ENCODE measurements at regions not wholly inside any gene's neighbourhood (a gene's known extent, or its start where the extent isn't known, plus 50 kb on each side); places are given as distances from the start of the nearest gene placed in this dataset.

- TF ChIP-seq, protein P1, sequence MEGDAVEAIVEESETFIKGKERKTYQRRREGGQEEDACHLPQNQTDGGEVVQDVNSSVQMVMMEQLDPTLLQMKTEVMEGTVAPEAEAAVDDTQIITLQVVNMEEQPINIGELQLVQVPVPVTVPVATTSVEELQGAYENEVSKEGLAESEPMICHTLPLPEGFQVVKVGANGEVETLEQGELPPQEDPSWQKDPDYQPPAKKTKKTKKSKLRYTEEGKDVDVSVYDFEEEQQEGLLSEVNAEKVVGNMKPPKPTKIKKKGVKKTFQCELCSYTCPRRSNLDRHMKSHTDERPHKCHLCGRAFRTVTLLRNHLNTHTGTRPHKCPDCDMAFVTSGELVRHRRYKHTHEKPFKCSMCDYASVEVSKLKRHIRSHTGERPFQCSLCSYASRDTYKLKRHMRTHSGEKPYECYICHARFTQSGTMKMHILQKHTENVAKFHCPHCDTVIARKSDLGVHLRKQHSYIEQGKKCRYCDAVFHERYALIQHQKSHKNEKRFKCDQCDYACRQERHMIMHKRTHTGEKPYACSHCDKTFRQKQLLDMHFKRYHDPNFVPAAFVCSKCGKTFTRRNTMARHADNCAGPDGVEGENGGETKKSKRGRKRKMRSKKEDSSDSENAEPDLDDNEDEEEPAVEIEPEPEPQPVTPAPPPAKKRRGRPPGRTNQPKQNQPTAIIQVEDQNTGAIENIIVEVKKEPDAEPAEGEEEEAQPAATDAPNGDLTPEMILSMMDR (conservative IDR thresholded peaks at IDR 0.05): no peak
- TF ChIP-seq ZFX (IDR thresholded peaks at IDR 0.05): no peak
Measured at GRCh38 chr7:68873616-68874015, 724.7 kb upstream of the AUTS2 start.

Measured in C4-2B (cell line).